Ovary (tissue), 3 donors: ENCODE measurements at regions not wholly inside any gene's neighbourhood (a gene's known extent, or its start where the extent isn't known, plus 50 kb on each side); places are given as distances from the start of the nearest gene placed in this dataset.

ENCODE experiments used
- POLR2A ChIP-seq: fragments of 450-650 bp; IDR thresholded peaks from one replicate; pipeline ENCODE4 v1.6.1; 2017; ENCODE audit warnings: antibody characterized with exemption, mild to moderate bottlenecking, moderate library complexity
- TF ChIP-seq, protein P1 (sequence below), 3 donors: fragments of 450-650 bp in 2 of 3; fragments of 200-600 bp in 1 of 3; IDR thresholded peaks; one replicate each; pipeline versions ENCODE4 v1.5.1 to v1.8.0; 2016 to 2022; ENCODE audit warnings: antibody characterized with exemption in 3 of 3, mild to moderate bottlenecking in 1 of 3
- donor health status: DM: no; HTN: no; CAD: no.

DNA sequence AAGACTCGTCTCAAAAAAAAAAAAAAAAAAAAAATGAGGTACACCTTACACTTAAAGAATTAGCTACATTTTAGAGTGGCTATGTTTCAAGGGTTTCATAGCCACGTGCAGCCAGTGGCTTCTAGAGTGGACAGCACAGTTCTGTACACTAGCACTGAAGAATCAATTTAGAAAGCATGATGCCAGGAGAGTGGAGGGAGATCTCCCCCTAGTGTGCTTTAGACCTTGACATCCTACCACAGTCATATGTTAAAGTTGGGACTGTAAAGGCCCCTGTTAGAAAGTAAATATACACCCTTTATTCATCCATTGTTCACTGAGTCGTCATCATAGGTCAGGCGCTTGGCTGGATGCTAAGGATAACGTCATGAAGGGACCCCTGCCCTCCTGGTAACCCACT, 179.4 kb downstream of the QDPR start:
- TF ChIP-seq, protein P1, sequence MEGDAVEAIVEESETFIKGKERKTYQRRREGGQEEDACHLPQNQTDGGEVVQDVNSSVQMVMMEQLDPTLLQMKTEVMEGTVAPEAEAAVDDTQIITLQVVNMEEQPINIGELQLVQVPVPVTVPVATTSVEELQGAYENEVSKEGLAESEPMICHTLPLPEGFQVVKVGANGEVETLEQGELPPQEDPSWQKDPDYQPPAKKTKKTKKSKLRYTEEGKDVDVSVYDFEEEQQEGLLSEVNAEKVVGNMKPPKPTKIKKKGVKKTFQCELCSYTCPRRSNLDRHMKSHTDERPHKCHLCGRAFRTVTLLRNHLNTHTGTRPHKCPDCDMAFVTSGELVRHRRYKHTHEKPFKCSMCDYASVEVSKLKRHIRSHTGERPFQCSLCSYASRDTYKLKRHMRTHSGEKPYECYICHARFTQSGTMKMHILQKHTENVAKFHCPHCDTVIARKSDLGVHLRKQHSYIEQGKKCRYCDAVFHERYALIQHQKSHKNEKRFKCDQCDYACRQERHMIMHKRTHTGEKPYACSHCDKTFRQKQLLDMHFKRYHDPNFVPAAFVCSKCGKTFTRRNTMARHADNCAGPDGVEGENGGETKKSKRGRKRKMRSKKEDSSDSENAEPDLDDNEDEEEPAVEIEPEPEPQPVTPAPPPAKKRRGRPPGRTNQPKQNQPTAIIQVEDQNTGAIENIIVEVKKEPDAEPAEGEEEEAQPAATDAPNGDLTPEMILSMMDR (IDR thresholded peaks at IDR 0.05) = no peak
- TF ChIP-seq POLR2A = no peak
